K562 (cell line): ENCODE measurements at regions not wholly inside any gene's neighbourhood (a gene's known extent, or its start where the extent isn't known, plus 50 kb on each side); places are given as distances from the start of the nearest gene placed in this dataset.

Source experiments
- ATAC-seq: fragments of 200-7000 bp; cut with Tn5 transposase; 3 replicates; pipeline ENCODE4 v1.9.1; 2020; ENCODE audit warnings: moderate library complexity
- BruUV-seq: library from RNA; stranded (reverse); fragments of 400-500 nt; replicated peaks from 2 replicates; lab custom pipeline; 2021; lab: Mats Ljungman, UMichigan
- CTCF ChIA-PET: fragments of 300-600 bp; formaldehyde crosslinking; extraction: SDS; loops from one replicate; lab custom pipeline; 2021; ENCODE audit warnings: low intra/inter-chr PET ratio; lab: Yijun Ruan, JAX
- POLR2A ChIA-PET: fragments of 300-600, 350-650 bp; sonication (Branson Sonifier 250); formaldehyde crosslinking; extraction: SDS; loops from one replicate; lab custom pipeline; 2021; ENCODE audit warnings: antibody characterized with exemption, inconsistent platforms; lab: Yijun Ruan, JAX
- DNase-seq, 4 experiments: peaks; one replicate each; pipeline versions ENCODE4 v3.0.0 to v3.0.0-alpha.2; 2011 to 2018; ENCODE audit warnings: low spot score in 3 of 4, mixed read lengths in 3 of 4; ENCODE audit errors: extremely low read depth in 1 of 4
- FAIRE-seq: peaks from 2 replicates; lab custom pipeline; 2011; peaks lifted over from hg19 to GRCh38; lab: Jason Lieb, UNC
- H2AFZ ChIP-seq: 2 replicates; pipeline ENCODE4 v1.6.0; 2011; ENCODE audit warnings: low read depth, low read length, control low read depth, inconsistent platforms
- H3K27ac ChIP-seq: fragments of 200-600 bp; 3 replicates; pipeline ENCODE4 v1.8.0; 2011; ENCODE audit warnings: low read depth, mild to moderate bottlenecking, control low read depth, inconsistent platforms, low read length, moderate library complexity, mixed read lengths; ENCODE audit errors: extremely low read depth
- H3K27me3 ChIP-seq, 2 experiments: fragments of 300-600 bp in 1 of 2; 2 replicates in 1 of 2; 3 replicates in 1 of 2; pipeline versions ENCODE4 v1.6.0 to v1.8.0; 2011; ENCODE audit warnings: inconsistent platforms in 2 of 2, low read length in 2 of 2, mild to moderate bottlenecking in 1 of 2, mixed read lengths in 1 of 2, moderate library complexity in 1 of 2; ENCODE audit not compliant: control insufficient read depth in 2 of 2, insufficient read depth in 2 of 2
- H3K36me3 ChIP-seq: fragments of 300-600 bp; 3 replicates; pipeline ENCODE4 v1.8.0; 2011; ENCODE audit warnings: mild to moderate bottlenecking, low read length, inconsistent platforms; ENCODE audit not compliant: control insufficient read depth, insufficient read depth
- H3K4me1 ChIP-seq, 2 experiments: fragments of 200-600 bp in 1 of 2; replicated peaks in 1 of 2; 2 replicates in 1 of 2; 3 replicates in 1 of 2; pipeline versions ENCODE4 v1.5.1 to v1.8.0; 2011; ENCODE audit warnings: inconsistent platforms in 2 of 2, low read length in 2 of 2, mild to moderate bottlenecking in 1 of 2, mixed read lengths in 1 of 2, moderate library complexity in 1 of 2; ENCODE audit not compliant: control insufficient read depth in 2 of 2, insufficient read depth in 2 of 2
- H3K4me2 ChIP-seq: 2 replicates; pipeline ENCODE4 v1.6.1; 2011; ENCODE audit warnings: low read length, control low read depth, inconsistent platforms, mixed read lengths; ENCODE audit not compliant: insufficient read depth
- H3K4me3 ChIP-seq: fragments of 200-600 bp; sonication (generic), shearing (Covaris generic); 2 replicates; pipeline ENCODE4 v1.5.1; 2016; ENCODE audit warnings: control low read depth, inconsistent platforms
- H3K79me2 ChIP-seq: fragments of 200-600 bp; 3 replicates; pipeline ENCODE4 v1.8.0; 2011; ENCODE audit warnings: low read length, inconsistent platforms; ENCODE audit not compliant: control insufficient read depth, insufficient read depth
- H3K9ac ChIP-seq, 2 experiments: 2 replicates each; pipeline versions ENCODE4 v1.6.0 to v1.6.1; 2011; ENCODE audit warnings: low read depth in 2 of 2, low read length in 2 of 2, control low read depth in 1 of 2, inconsistent platforms in 1 of 2, mild to moderate bottlenecking in 1 of 2, mixed read lengths in 1 of 2; ENCODE audit not compliant: insufficient read depth in 1 of 2
- H3K9me1 ChIP-seq: one replicate; pipeline ENCODE4 v1.6.0; 2011; ENCODE audit warnings: inconsistent platforms, mild to moderate bottlenecking, low read length, moderate library complexity; ENCODE audit not compliant: control insufficient read depth, insufficient read depth
- H3K9me3 ChIP-seq: replicated peaks from 2 replicates; pipeline ENCODE4 v1.5.1; 2011; ENCODE audit warnings: low read depth, low read length, inconsistent platforms; ENCODE audit not compliant: control insufficient read depth, insufficient read depth
- H4K20me1 ChIP-seq: replicated peaks from 2 replicates; pipeline ENCODE4 v1.6.1; 2011; ENCODE audit warnings: low read length, inconsistent platforms, mixed read lengths; ENCODE audit not compliant: control insufficient read depth, insufficient read depth
- COPS2 ChIP-seq: fragments of 450-650 bp; conservative IDR thresholded peaks from 2 replicates; pipeline ENCODE4 v1.6.1; 2016; ENCODE audit warnings: mild to moderate bottlenecking, moderate library complexity
- CTCFL ChIP-seq: IDR thresholded peaks from 2 replicates; pipeline ENCODE4 v1.6.1; 2011; ENCODE audit warnings: borderline replicate concordance, low read depth, mild to moderate bottlenecking, moderate library complexity, low read length; ENCODE audit not compliant: insufficient read depth, poor library complexity, severe bottlenecking
- KLF13 ChIP-seq: fragments of 450-650 bp; IDR thresholded peaks from 2 replicates; pipeline ENCODE4 v1.6.1; 2016; ENCODE audit warnings: missing genetic modification characterization, low read depth, mild to moderate bottlenecking, missing compliant biosample characterization, moderate library complexity, borderline replicate concordance
- MAX ChIP-seq: sonication (generic); formaldehyde crosslinking; IDR thresholded peaks from 2 replicates; pipeline ENCODE4 v1.9.0; 2022; ENCODE audit warnings: mild to moderate bottlenecking, missing genetic modification reagents
- NFIC ChIP-seq: fragments of 450-650 bp; IDR thresholded peaks from 2 replicates; pipeline ENCODE4 v1.6.1; 2017; ENCODE audit warnings: mild to moderate bottlenecking, inconsistent platforms
- RBM14 ChIP-seq: fragments of 200-400 bp; formaldehyde crosslinking; IDR thresholded peaks from 2 replicates; pipeline ENCODE4 v1.6.1; 2018; ENCODE audit warnings: low read depth, mild to moderate bottlenecking, low read length, moderate library complexity, borderline replicate concordance; ENCODE audit not compliant: insufficient read depth
- RHOXF2B ChIP-seq: fragments of 250-450 bp; sonication (Bioruptor Pico); conservative IDR thresholded peaks from 2 replicates; pipeline ENCODE4 v1.5.1; 2021
- RREB1 ChIP-seq: fragments of 250-450 bp; sonication (Bioruptor Pico); IDR thresholded peaks from 2 replicates; pipeline ENCODE4 v1.4.0; 2020
- USF1 ChIP-seq: sonication (generic); formaldehyde crosslinking; IDR thresholded peaks from 2 replicates; pipeline ENCODE4 v1.9.0; 2022; ENCODE audit warnings: mild to moderate bottlenecking, missing genetic modification reagents
- ZFP1 ChIP-seq: fragments of 450-650 bp; formaldehyde crosslinking; IDR thresholded peaks from 2 replicates; pipeline ENCODE4 v1.4.0; 2020; ENCODE audit warnings: mild to moderate bottlenecking, mixed read lengths
- ZNF561 ChIP-seq: fragments of 450-650 bp; formaldehyde crosslinking; conservative IDR thresholded peaks from 2 replicates; pipeline ENCODE4 v1.4.0; 2020; ENCODE audit warnings: mild to moderate bottlenecking, moderate library complexity
- WGBS: fragments of 100-300 bp; shearing (Covaris generic); methylation state at CpG from one replicate; pipeline ENCODE4 v1.1.6; 2016; ENCODE audit warnings: low coverage, mixed read lengths; ENCODE audit not compliant: insufficient coverage; ENCODE audit errors: missing lambda C conversion rate; 5-methylcytosine and 5-hydroxymethylcytosine counted together
- in situ Hi-C: fragments of 300-500 bp; cut with MboI; formaldehyde crosslinking; loops from 4 replicates; pipeline ENCODE4 v1.15.0; 2018; ENCODE audit warnings: inconsistent platforms, mixed read lengths
- intact Hi-C: fragments of 100-400 bp; cut with micrococcal nuclease; formaldehyde crosslinking; loops from 2 replicates; pipeline ENCODE4 v1.14.2; 2022

- TF ChIP-seq USF1 (CRISPR knock-in tag), result no peak
- TF ChIP-seq COPS2, result no peak
- no peak for TF ChIP-seq RREB1
- TF ChIP-seq, all 486 proteins: peak for 0
Observed at GRCh38 chr4:165553221-165553810, 174.5 kb downstream of the CPE start (continued).

GRCh38 chr4:165555302-165555701 lies 176.5 kb downstream of the CPE start:
- Histone ChIP-seq H3K79me2 (no peaks in the 10 kb centered on the region), H3K9ac (no peak overlapping the region), H3K4me2 (no peak overlapping the region), H3K9me3 (no peaks in the 10 kb centered on the region), H3K27ac (no peak overlapping the region), H3K36me3 (no peaks in the 10 kb centered on the region), H3K27me3 (no peaks in the 10 kb centered on the region), H3K4me1 (no peaks in the 10 kb centered on the region), H2AFZ (no peak overlapping the region), H3K9me1 (no peaks in the 10 kb centered on the region), H3K4me3 (no peak overlapping the region), H4K20me1 (no peaks in the 10 kb centered on the region)
- WGBS, result 0% methylated on average over 5 of the region's 5 CpGs
- in situ Hi-C loops (no loop called here), intact Hi-C loops (no loop called here)
- FAIRE-seq (no peak), ATAC-seq (no peak), DNase-seq (no peak)
- ChIA-PET CTCF (no interaction called here), POLR2A (no interaction called here)
- BruUV-seq, result no TSS peak
- no peak for TF ChIP-seq NFIC
- TF ChIP-seq CTCFL, result no peak
- TF ChIP-seq ZNF561 (CRISPR knock-in tag), result no peak
- TF ChIP-seq MAX (CRISPR knock-in tag), result no peak
- TF ChIP-seq ZFP1, result no peak
- no peak for TF ChIP-seq KLF13 (tag)
- TF ChIP-seq USF1 (CRISPR knock-in tag), result no peak
- no peak for TF ChIP-seq RHOXF2B (CRISPR knock-in tag)
- TF ChIP-seq RBM14, result no peak
